OCI-LY7 (cell line): ENCODE measurements at regions not wholly inside any gene's neighbourhood (a gene's known extent, or its start where the extent isn't known, plus 50 kb on each side); places are given as distances from the start of the nearest gene placed in this dataset.

ENCODE experiments used
- BruUV-seq: library from RNA; stranded (reverse); fragments of 400-500 nt; replicated peaks from 2 replicates; lab custom pipeline; 2021; lab: Mats Ljungman, UMichigan
- CTCF ChIA-PET: fragments of 300-600 bp; sonication (Branson Sonifier 250); formaldehyde crosslinking; loops from one replicate; lab custom pipeline; 2022; ENCODE audit warnings: antibody characterized with exemption; ENCODE audit not compliant: unreplicated experiment; lab: Charles Lee
- POLR2A ChIA-PET: fragments of 300-600 bp; sonication (Branson Sonifier 250); formaldehyde crosslinking; loops from one replicate; lab custom pipeline; 2022; ENCODE audit warnings: antibody characterized with exemption; lab: Charles Lee
- DNase-seq: peaks from one replicate; pipeline ENCODE4 v3.0.0-alpha.2; 2015; ENCODE audit warnings: low spot score
- H2AFZ ChIP-seq: fragments of 200-600 bp; sonication (generic), shearing (Covaris generic); 2 replicates; pipeline ENCODE4 v1.6.1; 2014; ENCODE audit warnings: mild to moderate bottlenecking, antibody characterized with exemption, low read length, moderate library complexity
- H3K27ac ChIP-seq: fragments of 200-600 bp; sonication (generic); 2 replicates; pipeline ENCODE4 v1.5.1; 2014; ENCODE audit warnings: mixed run types, low read depth, mild to moderate bottlenecking, moderate library complexity, low read length, inconsistent platforms; ENCODE audit not compliant: poor library complexity, severe bottlenecking
- H3K36me3 ChIP-seq: fragments of 200-600 bp; sonication (generic); 2 replicates; pipeline ENCODE4 v1.6.1; 2014; ENCODE audit warnings: mild to moderate bottlenecking, antibody characterized with exemption, low read length, moderate library complexity, mixed read lengths; ENCODE audit not compliant: insufficient read depth
- H3K4me1 ChIP-seq: fragments of 200-600 bp; sonication (generic); 2 replicates; pipeline ENCODE4 v1.5.1; 2014; ENCODE audit warnings: mild to moderate bottlenecking, low read length; ENCODE audit not compliant: insufficient read depth, poor library complexity, severe bottlenecking
- H3K4me2 ChIP-seq: fragments of 200-600 bp; sonication (generic); 2 replicates; pipeline ENCODE4 v1.6.1; 2014; ENCODE audit warnings: mild to moderate bottlenecking, low read length
- H3K4me3 ChIP-seq: fragments of 200-600 bp; sonication (generic); 2 replicates; pipeline ENCODE4 v1.5.1; 2014; ENCODE audit warnings: mild to moderate bottlenecking, low read depth, low read length; ENCODE audit not compliant: poor library complexity, severe bottlenecking
- H3K79me2 ChIP-seq: fragments of 200-600 bp; sonication (generic); 2 replicates; pipeline ENCODE4 v1.6.1; 2016; ENCODE audit warnings: low read depth, mild to moderate bottlenecking, low read length, moderate library complexity, mixed read lengths; ENCODE audit not compliant: insufficient read depth
- H3K9me2 ChIP-seq: fragments of 200-600 bp; sonication (generic); 2 replicates; pipeline ENCODE4 v1.6.1; 2016; ENCODE audit warnings: mild to moderate bottlenecking, low read length, mixed read lengths; ENCODE audit not compliant: insufficient read depth
- H3K9me3 ChIP-seq: fragments of 200-600 bp; sonication (generic); 2 replicates; pipeline ENCODE4 v1.6.1; 2014; ENCODE audit warnings: mild to moderate bottlenecking, mixed run types, low read length, mixed read lengths
- H4K20me1 ChIP-seq: fragments of 200-600 bp; sonication (generic); 2 replicates; pipeline ENCODE4 v1.6.1; 2014; ENCODE audit warnings: mild to moderate bottlenecking, antibody characterized with exemption, low read length, moderate library complexity, mixed read lengths; ENCODE audit not compliant: insufficient read depth
- CTCF ChIP-seq: fragments of 200-600 bp; sonication (generic); conservative IDR thresholded peaks from 2 replicates; pipeline ENCODE4 v1.5.1; 2014; ENCODE audit warnings: mild to moderate bottlenecking, antibody characterized with exemption, low read length, moderate library complexity, mixed read lengths
- EZH2phosphoT487 ChIP-seq: fragments of 200-600 bp; sonication (generic); IDR thresholded peaks from 2 replicates; pipeline ENCODE4 v1.6.1; 2018; ENCODE audit warnings: low read depth, borderline replicate concordance, mild to moderate bottlenecking, mixed run types, antibody characterized with exemption, low read length, moderate library complexity, mixed read lengths
- intact Hi-C: fragments of 100-400 bp; cut with micrococcal nuclease; formaldehyde crosslinking; loops from one replicate; pipeline ENCODE4 v1.10.0; 2022; ENCODE audit not compliant: unreplicated experiment

DNA sequence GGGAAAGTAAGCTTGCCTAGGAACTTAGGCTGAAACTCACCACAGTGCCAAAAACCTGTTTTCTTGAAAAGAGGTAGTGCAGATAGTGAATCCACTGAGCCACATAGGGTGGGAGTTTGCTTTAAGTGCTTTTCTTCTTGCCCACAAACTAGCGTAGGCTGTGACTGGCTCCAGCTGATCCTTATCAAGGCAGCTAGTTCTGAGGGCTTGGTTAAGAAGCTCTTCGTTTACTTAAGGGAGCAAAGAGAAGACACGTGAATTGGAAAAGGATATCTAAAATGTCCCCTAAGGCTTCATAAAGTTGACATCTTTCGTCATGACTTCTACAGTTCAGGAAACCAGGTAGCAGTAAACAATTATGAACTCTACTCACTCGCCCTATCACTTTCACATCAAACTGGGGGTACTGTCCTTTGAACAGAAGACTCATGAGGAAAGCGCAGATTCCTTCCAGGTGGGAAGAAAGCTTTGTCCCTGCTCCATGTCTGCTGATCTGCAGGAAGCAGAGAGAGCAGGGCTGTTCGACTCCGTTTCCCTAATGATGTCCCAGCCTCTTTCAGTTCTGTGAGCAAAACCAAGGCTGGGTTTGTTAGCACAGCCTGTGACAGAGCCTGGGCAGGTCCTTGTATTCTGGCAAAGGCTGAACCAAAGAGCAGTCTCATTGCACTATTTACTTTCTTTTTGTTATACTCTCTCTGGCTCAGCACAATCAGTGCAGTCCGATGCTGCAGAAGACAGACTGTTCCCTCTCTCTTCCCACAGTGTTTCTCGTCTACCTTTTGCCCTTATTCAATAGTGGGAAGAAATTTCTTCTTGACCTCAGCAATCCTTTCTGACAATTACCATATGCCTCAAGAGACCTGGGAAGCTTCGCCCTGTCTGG, 93.5 kb upstream of the ETV6 start:
- no peaks in the 10 kb centered on the region for H3K9me3 ChIP-seq
- intact Hi-C loops = no loop called here
- peaks cover 5% of the 10 kb centered on the region for H3K4me1 ChIP-seq
- no peaks in the 10 kb centered on the region for H3K9me2 ChIP-seq
- H2AFZ ChIP-seq = no peak overlapping the region
- no peaks in the 10 kb centered on the region for H3K79me2 ChIP-seq
- no peak overlapping the region for H3K27ac ChIP-seq
- H3K4me3 ChIP-seq = no peak overlapping the region
- no peak overlapping the region for H3K4me2 ChIP-seq
- CTCF ChIA-PET = interaction anchor here (0.8 kb wide), 1 partner anchor 478 kb away, joined by 3 read pairs; no protein-coding TSS in a partner anchor
- TF ChIP-seq CTCF = no peak
- TF ChIP-seq EZH2phosphoT487 = no peak
- no peak for DNase-seq
- no peaks in the 10 kb centered on the region for H3K36me3 ChIP-seq
- POLR2A ChIA-PET = interaction anchor here (0.6 kb wide), 3 partner anchors 168 to 834 kb away, joined by 3 to 5 read pairs (median 3); no protein-coding TSS in a partner anchor
- no TSS peak for BruUV-seq
- no peaks in the 10 kb centered on the region for H4K20me1 ChIP-seq

GRCh38 chr12:11556682-11557081, 92.8 kb upstream of the ETV6 start:
- Histone ChIP-seq H3K4me2 (no peak overlapping the region), H3K27ac (no peak overlapping the region), H3K9me2 (no peaks in the 10 kb centered on the region), H4K20me1 (no peaks in the 10 kb centered on the region), H3K4me1 (peaks cover 5% of the 10 kb centered on the region), H3K36me3 (no peaks in the 10 kb centered on the region), H3K79me2 (no peaks in the 10 kb centered on the region), H3K9me3 (no peaks in the 10 kb centered on the region), H2AFZ (no peak overlapping the region), H3K4me3 (no peak overlapping the region)
- TF ChIP-seq CTCF (no peak), EZH2phosphoT487 (no peak)
- ChIA-PET CTCF (no interaction called here), POLR2A (interaction anchor here (0.6 kb wide), 3 partner anchors 167 to 833 kb away, joined by 3 to 6 read pairs (median 5); no protein-coding TSS in a partner anchor)
- intact Hi-C loops = no loop called here
- DNase-seq = no peak
- BruUV-seq = no TSS peak
